ENCODE measurements at regions not wholly inside any gene's neighbourhood (a gene's known extent, or its start where the extent isn't known, plus 50 kb on each side); places are given as distances from the start of the nearest gene placed in this dataset.

- TF ChIP-seq ASH2L (IDR thresholded peaks at IDR 0.05; ENCODE audit: borderline replicate concordance, low read depth) (no peak), BHLHE40 (IDR thresholded peaks at IDR 0.05; ENCODE audit: borderline replicate concordance in 1 of 2, low read depth in 2 of 2, low read length in 1 of 2) (no peak), CBFB (IDR thresholded peaks at IDR 0.05; ENCODE audit: low read depth) (no peak), JUND (IDR thresholded peaks at IDR 0.05; ENCODE audit: low read depth, low read length) (no peak), GABPA (IDR thresholded peaks at IDR 0.05; ENCODE audit: low read depth) (no peak), MYC (IDR thresholded peaks at IDR 0.05; ENCODE audit: insufficient read depth, insufficient read length, insufficient replicate concordance, low read length, severe bottlenecking) (no peak), EZH2 (IDR thresholded peaks at IDR 0.05; ENCODE audit: borderline replicate concordance, control insufficient read depth, low read depth, low read length) (no peak), CTCF (IDR thresholded peaks at IDR 0.05 in 2 of 3, conservative IDR thresholded peaks at IDR 0.05 in 1 of 3; ENCODE audit: control insufficient read depth in 2 of 3, extremely low read depth in 1 of 3, insufficient read depth in 1 of 3, low read depth in 3 of 3, low read length in 3 of 3) (peak; percentile 85 to 96 (median 86)), EP300 (IDR thresholded peaks at IDR 0.05; ENCODE audit: borderline replicate concordance in 1 of 2, control insufficient read depth in 1 of 2, low read depth in 2 of 2, low read length in 2 of 2) (no peak), TCF12 (IDR thresholded peaks at IDR 0.05; ENCODE audit: low read depth, low read length) (0 out of 2 replicates have a peak, but pooled peaks have one; percentile 64), RAD21 (IDR thresholded peaks at IDR 0.05; ENCODE audit: insufficient read depth, low read depth, low read length) (peak; percentile 84), CEBPB (IDR thresholded peaks at IDR 0.05; ENCODE audit: borderline replicate concordance in 1 of 2, low read depth in 2 of 2, low read length in 2 of 2) (no peak), YBX1 (IDR thresholded peaks at IDR 0.05) (no peak)
Measured at GRCh38 chr7:113421696-113422330, 303.5 kb upstream of the SMIM30 start.
